Endothelial cell (in vitro differentiated cells): ENCODE measurements at regions not wholly inside any gene's neighbourhood (a gene's known extent, or its start where the extent isn't known, plus 50 kb on each side); places are given as distances from the start of the nearest gene placed in this dataset.

Source experiments
- DNase-seq: peaks from one replicate; pipeline ENCODE4 v3.0.0; 2021; ENCODE audit warnings: low spot score
- H3K27ac Mint-ChIP-seq: one replicate; pipeline ENCODE4 v1.8.0; 2021; ENCODE audit warnings: mixed read lengths, inconsistent platforms; ENCODE audit not compliant: unreplicated experiment
- H3K27me3 Mint-ChIP-seq: one replicate; pipeline ENCODE4 v1.8.0; 2021; ENCODE audit warnings: mild to moderate bottlenecking, moderate library complexity, mixed read lengths, inconsistent platforms; ENCODE audit not compliant: unreplicated experiment
- H3K36me3 Mint-ChIP-seq: one replicate; pipeline ENCODE4 v1.8.0; 2021; ENCODE audit warnings: mild to moderate bottlenecking, low read depth, mixed read lengths, inconsistent platforms; ENCODE audit not compliant: unreplicated experiment
- H3K4me1 Mint-ChIP-seq: one replicate; pipeline ENCODE4 v1.8.0; 2021; ENCODE audit warnings: mild to moderate bottlenecking, mixed read lengths, inconsistent platforms; ENCODE audit not compliant: unreplicated experiment
- H3K4me3 Mint-ChIP-seq: one replicate; pipeline ENCODE4 v1.8.0; 2021; ENCODE audit warnings: mild to moderate bottlenecking, mixed read lengths, inconsistent platforms; ENCODE audit not compliant: unreplicated experiment
- H3K9me3 Mint-ChIP-seq: one replicate; pipeline ENCODE4 v1.8.0; 2021; ENCODE audit warnings: mixed read lengths, inconsistent platforms; ENCODE audit not compliant: unreplicated experiment
- TF ChIP-seq, protein P1 (sequence below): fragments of 200-600 bp; sonication (generic); IDR thresholded peaks from one replicate; pipeline ENCODE4 v1.5.0; 2021; ENCODE audit warnings: antibody characterized with exemption; ENCODE audit not compliant: unreplicated experiment

GRCh38 chr18:39319141-39319540, 1753.5 kb upstream of the CELF4 start:
- no peaks in the 10 kb centered on the region for H3K36me3 Mint-ChIP-seq
- H3K9me3 Mint-ChIP-seq, result no peaks in the 10 kb centered on the region

DNA sequence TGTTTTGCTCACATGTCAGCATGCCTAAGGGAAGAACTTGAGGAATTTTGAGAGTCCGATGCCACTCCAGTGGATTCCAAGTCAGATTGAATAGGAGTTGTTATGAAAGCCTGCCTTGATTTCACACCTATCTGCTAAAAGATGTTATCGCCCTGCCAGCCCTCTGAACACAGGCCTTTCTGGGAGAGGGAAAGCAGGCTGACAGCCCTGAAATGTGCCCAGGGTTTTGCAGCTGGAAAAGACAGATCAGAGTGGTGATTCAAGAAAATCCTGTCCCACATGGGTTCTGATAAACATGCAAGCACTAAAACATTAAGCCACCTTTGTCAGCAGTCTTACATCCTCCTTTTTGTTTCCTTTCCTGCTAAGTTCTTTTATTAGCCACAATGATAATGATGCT, 1752.9 kb upstream of the CELF4 start:
- Mint-ChIP-seq H3K4me1 (peaks cover 9% of the 10 kb centered on the region), H3K9me3 (no peaks in the 10 kb centered on the region), H3K36me3 (no peaks in the 10 kb centered on the region), H3K27ac (no peak overlapping the region), H3K27me3 (no peaks in the 10 kb centered on the region), H3K4me3 (no peak overlapping the region)
- TF ChIP-seq, protein P1, sequence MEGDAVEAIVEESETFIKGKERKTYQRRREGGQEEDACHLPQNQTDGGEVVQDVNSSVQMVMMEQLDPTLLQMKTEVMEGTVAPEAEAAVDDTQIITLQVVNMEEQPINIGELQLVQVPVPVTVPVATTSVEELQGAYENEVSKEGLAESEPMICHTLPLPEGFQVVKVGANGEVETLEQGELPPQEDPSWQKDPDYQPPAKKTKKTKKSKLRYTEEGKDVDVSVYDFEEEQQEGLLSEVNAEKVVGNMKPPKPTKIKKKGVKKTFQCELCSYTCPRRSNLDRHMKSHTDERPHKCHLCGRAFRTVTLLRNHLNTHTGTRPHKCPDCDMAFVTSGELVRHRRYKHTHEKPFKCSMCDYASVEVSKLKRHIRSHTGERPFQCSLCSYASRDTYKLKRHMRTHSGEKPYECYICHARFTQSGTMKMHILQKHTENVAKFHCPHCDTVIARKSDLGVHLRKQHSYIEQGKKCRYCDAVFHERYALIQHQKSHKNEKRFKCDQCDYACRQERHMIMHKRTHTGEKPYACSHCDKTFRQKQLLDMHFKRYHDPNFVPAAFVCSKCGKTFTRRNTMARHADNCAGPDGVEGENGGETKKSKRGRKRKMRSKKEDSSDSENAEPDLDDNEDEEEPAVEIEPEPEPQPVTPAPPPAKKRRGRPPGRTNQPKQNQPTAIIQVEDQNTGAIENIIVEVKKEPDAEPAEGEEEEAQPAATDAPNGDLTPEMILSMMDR, result no peak
- DNase-seq, result no peak

More at GRCh38 chr18:39319141-39319540, 1753.5 kb upstream of the CELF4 start:
- peaks cover 7% of the 10 kb centered on the region for H3K4me1 Mint-ChIP-seq
- H3K4me3 Mint-ChIP-seq, result no peak overlapping the region
- no peak overlapping the region for H3K27ac Mint-ChIP-seq
- DNase-seq, result no peak
- no peaks in the 10 kb centered on the region for H3K27me3 Mint-ChIP-seq
- TF ChIP-seq, protein P1, result no peak

DNA sequence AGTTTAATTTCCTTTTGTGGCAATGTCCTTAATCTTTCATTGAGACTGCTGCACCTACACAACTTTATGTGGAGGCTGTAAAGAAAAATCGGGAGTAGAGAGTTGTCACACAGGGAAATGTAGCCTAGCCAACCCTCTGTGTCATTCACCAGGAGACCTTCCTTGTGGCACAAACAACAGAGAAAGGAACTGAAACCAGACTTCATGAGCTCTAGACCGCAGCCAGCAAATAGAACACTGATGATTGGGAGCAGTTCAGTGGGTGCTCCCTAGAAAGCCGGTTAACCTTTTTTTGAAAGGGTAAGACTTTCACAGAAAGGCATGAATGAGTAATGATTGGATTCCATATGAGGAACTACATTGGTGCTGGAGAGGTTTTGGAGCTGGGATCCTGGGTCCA, 1752.4 kb upstream of the CELF4 start:
- H3K4me3 Mint-ChIP-seq, result no peak overlapping the region
- DNase-seq, result no peak
- H3K27ac Mint-ChIP-seq, result no peak overlapping the region
- H3K27me3 Mint-ChIP-seq, result no peaks in the 10 kb centered on the region
- no peaks in the 10 kb centered on the region for H3K36me3 Mint-ChIP-seq
- TF ChIP-seq, protein P1, result no peak
- peaks cover 12% of the 10 kb centered on the region for H3K4me1 Mint-ChIP-seq
- H3K9me3 Mint-ChIP-seq, result no peaks in the 10 kb centered on the region

DNA sequence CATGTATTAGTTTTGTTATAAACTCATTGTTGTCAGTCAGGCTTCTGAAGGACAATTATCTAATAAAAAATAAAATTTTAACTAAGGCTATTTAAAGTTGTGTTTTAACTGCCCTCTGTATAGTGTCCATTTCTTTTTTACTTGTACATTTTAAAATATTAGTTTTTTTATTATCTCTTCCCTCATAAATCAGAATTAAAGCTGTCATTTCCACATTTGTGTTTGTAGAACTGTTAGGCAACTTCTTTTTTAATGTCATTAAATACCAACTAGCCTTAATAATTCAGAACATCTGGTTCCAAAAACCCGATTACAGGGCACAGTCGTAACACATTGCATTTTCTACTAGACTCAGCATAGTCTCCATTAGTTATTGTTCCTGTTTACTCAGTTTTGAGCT, 1749.0 kb upstream of the CELF4 start:
- Mint-ChIP-seq H3K27me3 (peaks cover 3% of the 10 kb centered on the region), H3K27ac (no peak overlapping the region), H3K4me1 (peaks cover 12% of the 10 kb centered on the region), H3K36me3 (no peaks in the 10 kb centered on the region), H3K4me3 (no peak overlapping the region), H3K9me3 (no peaks in the 10 kb centered on the region)
- TF ChIP-seq, protein P1, result no peak
- no peak for DNase-seq

DNA sequence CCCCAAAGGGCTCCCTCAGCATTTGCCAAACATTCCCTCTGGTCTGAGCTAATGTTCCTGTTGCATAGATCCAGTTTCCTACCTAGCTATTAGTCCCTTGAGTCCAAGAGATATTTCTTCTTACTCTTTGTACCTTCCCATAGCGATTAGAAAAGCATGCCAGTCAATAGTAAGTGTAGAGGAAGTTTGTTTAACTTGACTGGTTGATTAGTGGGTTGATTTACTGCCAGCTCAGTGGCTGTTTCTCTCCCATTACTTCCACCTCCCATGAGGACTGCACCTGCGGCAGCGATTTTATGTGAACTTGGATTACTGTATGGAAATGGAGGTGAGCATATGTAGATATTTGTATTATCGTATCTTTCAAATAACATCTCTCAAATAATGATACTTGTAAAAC, 1748.4 kb upstream of the CELF4 start:
- no peaks in the 10 kb centered on the region for H3K36me3 Mint-ChIP-seq

More for the DNA sequence above, 1748.4 kb upstream of the CELF4 start:
- Mint-ChIP-seq H3K9me3 (no peaks in the 10 kb centered on the region), H3K27ac (no peak overlapping the region), H3K4me3 (no peak overlapping the region), H3K4me1 (peaks cover 12% of the 10 kb centered on the region), H3K27me3 (peaks cover 3% of the 10 kb centered on the region)
- TF ChIP-seq, protein P1, result no peak
- no peak for DNase-seq
